HG03064 (cell line): ENCODE measurements at regions not wholly inside any gene's neighbourhood (a gene's known extent, or its start where the extent isn't known, plus 50 kb on each side); places are given as distances from the start of the nearest gene placed in this dataset.

Source experiments
- ATAC-seq: cut with Tn5 transposase; IDR thresholded peaks from one replicate; pipeline ENCODE4 v1.9.1; 2021; ENCODE audit warnings: low read depth; ENCODE audit not compliant: unreplicated experiment

DNA sequence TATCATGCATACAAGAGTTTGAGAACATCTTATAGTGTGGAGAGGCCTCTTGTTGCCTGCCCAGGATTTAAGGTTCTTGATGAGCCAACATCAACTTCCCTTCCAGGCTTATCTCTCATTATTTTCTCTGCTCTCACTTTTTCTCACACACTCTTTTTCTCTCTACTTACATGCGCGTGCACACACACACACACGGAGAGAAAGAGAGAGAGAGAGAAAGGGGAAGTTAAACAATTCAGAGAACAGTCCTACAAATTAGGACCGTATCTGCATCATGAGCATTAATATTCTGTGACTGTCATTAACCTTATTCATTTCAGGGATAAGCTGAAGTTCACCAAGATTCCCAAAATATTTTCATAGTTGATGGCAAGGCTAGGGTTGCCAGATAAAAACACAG lies 269.0 kb downstream of the ZNF621 start:
- ATAC-seq = no peak

DNA sequence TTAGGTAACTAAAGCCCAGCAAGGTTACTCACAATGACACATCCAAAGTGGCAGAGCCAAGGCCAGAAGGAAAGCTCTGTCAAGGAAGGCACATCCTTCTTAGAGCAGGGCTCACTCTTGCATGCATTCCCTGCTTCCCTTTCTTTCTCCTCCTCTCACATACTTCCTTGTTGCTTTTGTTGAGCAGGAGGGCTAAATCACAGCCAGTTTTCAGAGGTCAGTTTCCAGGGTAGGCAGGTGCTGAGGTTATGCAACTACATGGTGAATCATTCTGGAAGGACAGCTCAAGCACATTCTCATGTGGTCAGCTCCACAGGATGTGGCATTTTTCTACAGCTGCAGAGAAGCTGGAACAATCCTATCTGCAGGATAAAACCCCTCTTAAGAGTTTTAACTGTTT lies 275.6 kb downstream of the ZNF621 start:
- ATAC-seq = no peak

DNA sequence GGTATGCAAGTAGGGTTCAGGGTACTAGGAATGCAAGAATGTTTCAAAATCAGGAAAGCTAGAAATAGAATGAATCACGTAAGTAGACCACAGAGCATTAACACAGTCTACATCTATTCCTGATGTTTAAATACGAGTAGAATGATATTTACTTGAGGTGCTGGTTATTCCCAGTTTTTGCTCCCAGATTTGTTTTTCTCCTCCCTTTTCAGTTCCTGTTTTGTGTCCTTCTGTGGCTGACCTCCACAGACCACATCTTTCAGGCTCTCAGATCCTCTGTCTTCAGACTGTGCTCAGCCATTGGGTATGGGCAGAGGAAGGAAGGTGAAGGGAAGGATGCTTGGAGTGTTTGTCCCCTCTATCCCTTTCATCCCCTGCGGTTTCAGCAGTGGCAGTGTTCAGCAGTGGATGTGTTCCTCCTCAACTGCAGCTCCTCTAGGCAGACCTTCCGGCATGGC lies 276.6 kb downstream of the ZNF621 start:
- no peak for ATAC-seq

GRCh38 chr3:40803311-40803710 lies 278.6 kb downstream of the ZNF621 start:
- ATAC-seq = no peak

DNA sequence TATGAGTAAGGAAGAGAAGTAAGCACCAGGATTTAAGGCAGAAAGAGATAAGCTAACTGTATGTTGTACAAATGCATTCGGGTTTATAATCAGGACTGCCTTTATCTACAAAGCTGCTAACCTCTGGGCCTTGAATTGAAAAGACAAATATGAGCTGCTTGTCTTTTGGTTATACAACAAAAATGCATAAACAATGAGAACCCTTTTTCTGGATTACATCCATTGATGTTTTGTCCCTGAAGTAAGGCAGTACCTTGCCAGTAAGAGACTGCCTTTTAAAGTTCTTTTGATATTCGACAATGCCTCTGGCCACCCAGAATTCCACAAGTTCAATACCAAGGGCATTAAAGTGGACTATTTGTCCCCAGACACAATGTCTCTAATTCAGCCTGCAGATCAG lies 280.7 kb downstream of the ZNF621 start:
- ATAC-seq = no peak

DNA sequence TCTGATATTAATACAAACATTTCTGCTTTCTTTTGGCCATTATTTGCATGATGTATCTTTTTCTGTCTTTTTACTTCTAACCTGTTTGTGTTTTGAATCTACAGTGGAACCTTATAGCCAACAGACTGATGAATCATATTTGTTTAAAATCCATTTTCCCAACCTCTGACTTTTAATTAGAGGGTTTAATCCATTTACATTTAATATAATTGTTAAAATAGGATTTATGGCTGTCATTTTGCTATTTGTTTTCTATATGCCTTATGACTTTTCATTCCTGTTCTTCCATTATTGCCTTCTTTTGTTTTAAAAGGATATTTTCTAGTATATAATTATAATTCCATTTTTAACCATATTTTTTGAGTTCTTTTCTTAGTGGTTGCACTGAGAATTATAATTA lies 286.1 kb downstream of the ZNF621 start:
- ATAC-seq = no peak

DNA sequence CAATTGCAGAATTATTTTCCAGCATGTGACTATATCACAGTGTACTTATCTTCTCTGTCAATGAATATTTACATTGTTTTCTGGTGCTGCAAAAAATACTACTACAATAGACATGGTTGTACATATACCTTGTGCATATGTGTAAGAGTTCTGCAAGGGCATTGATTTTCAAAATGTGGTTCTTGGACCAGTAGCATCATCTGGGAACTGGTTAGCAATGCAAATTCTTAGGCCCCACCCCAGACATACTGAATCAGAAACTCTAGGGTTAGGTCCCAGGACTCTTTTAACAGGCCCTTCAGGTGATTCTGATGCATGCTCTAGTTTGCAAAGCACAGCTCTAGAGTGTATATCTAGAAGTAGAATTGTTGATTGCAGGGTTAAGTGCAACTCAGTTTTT lies 292.3 kb downstream of the ZNF621 start:
- no peak for ATAC-seq

DNA sequence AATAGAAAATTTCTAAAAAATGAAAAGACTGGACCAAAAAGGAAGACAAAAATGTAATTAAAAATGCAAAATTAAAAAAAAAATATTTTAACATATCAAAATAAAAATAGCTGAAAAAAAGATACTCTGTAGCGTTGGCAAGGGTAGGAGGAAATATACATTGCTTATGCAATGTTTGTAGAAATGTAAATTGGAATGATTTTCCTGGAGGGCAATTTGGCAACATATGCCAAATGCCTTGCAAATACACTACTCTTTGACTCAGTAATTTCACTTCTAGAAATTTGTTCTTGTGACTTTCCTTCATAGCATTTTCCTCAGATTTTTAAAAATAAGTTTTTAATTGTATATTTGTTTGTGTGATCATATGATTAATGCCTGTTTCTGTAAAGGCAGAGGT lies 296.6 kb downstream of the ZNF621 start:
- no peak for ATAC-seq

GRCh38 chr3:40827226-40827625 lies 302.5 kb downstream of the ZNF621 start:
- ATAC-seq = no peak

DNA sequence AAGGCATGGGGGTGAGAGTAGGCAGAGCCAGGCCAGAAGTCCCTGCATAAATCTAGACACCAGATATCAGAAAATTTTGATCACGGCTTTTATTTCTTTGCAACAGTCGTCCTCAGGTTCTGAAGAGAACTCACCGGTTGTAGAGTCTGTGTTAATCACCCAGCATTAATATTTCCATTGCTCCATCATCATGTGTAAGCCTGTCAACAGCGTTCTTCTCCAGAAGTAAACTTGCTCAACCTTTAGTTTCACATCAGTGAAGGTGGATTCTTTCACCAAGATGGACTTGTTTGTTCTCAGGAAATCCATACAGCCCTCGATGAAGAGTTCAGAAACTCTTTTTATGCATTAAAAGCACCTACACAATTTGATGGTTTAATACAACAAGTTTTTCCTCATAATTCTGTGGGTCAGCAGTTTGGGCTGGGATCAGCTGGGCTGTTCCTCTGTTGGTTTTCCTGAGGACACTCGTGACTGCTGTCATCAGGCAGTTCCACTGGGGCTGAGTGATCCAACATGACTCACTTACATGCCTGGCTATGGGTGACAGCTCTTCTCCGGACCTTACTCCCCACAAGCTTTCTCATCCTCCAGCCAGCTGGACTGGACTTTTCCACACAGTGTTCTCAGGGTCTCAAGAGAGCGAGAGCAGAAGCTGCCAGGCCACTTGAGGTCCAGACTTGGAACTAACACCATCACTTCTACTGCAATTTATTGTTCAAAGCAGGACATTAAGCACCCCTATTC lies 303.4 kb downstream of the ZNF621 start:
- no peak for ATAC-seq

GRCh38 chr3:40828741-40829415 lies 304.1 kb downstream of the ZNF621 start:
- no peak for ATAC-seq

DNA sequence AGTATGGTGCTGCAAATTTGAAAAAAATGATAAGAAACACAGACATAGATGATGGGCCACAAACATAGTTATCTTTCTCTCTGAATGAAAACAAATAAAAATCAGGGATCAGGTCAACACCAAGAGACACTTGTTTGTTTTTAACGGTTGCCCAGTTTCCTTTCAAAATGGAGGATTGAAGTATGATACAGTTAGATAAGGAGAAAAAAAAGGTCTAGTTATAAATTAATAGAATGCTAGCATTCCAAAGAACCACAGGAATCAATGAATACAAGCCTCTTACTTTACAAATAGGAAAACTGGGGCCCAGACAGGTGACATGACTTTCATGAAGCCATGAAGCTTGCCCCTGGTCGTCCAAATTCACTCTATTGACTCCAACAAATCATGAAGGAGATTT lies 305.1 kb downstream of the ZNF621 start:
- ATAC-seq = no peak

GRCh38 chr3:40837300-40837699 lies 312.5 kb downstream of the ZNF621 start:
- ATAC-seq = no peak

DNA sequence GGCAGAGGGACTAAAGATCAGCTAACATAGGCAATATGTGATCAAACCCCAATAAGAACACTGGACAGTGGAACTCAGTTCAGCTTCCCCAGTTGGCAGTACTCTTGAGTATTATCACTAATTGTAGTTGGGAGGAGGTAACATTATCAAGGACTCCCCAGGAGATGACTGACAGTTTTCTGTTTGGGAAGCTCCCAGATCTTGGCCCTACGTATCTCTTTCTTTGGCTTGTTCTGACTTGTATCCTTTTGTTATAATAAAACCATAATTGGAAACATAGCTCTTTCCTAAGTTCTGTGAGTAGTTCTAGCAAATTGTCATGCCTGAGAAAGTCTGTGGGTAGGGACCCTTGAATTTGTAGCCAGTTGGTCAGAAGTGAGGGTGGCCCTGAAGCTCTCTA lies 316.4 kb downstream of the ZNF621 start:
- no peak for ATAC-seq

DNA sequence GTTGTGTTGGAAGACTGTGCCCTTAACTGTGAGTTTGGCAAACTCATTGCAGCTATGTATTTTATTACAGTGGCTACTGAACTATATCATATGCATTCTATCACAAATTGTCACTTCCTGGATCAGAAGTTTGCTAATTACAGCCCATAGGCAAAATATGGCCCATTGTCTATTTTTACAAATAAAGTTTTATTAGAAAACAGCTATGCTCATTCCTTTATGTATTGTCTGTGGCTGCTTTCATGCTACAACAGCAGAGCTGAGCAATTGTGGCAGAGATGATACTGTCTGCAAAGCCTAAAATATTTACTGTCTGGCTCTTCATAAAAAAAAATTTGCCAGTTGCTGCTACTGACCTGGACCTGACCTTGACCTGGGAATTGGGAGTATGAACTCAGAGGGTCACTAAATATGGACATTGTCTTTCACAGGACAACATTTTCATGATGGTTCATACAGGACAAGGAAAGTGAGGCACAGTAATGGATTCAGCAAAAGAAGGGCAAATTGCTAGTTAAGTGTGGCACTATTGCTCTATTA lies 316.9 kb downstream of the ZNF621 start:
- no peak for ATAC-seq

- ATAC-seq = no peak
Observed at GRCh38 chr3:40842714-40843113, 318.0 kb downstream of the ZNF621 start.

DNA sequence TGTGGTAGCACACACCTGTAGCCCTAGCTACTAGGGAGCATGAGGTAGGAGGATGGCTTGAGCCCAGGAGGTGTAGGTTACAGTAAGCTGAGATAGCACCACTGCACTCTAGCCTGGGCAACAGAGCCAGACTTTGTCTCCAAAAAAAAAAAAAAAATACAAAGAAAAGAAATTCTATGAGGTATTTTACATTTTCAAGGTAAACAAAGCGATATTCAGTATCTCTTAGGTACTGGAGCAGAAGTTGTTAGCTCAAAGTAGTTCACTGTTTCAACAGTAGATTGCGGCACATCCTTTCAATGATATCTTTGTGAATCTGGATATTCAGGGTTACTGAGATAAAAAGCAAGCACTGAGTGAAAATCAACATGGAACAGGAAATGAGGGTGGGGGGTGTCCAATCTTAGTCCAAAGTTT lies 318.5 kb downstream of the ZNF621 start:
- ATAC-seq = no peak

- ATAC-seq = no peak
Observed at GRCh38 chr3:40843851-40844548, 319.2 kb downstream of the ZNF621 start.

DNA sequence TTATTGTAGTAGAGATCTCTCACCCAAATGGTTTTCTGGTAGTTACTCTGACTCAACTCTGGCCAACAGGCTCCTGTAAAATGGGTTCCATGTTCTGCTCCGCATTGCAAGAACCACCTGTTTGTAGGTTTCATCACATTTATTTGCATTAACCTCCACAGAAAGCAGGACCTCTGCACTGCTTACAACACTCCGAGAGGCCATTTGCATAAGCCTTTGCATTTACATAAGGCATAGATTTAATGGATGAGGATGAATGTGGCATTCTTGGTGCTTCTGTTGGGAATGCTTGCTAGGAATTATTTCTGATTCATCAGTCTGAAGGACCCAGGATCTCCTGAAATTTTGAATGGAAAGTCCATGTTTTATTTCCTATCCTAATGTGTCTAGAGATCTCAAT lies 320.1 kb downstream of the ZNF621 start:
- no peak for ATAC-seq

GRCh38 chr3:40845447-40845846 lies 320.7 kb downstream of the ZNF621 start:
- ATAC-seq = no peak

DNA sequence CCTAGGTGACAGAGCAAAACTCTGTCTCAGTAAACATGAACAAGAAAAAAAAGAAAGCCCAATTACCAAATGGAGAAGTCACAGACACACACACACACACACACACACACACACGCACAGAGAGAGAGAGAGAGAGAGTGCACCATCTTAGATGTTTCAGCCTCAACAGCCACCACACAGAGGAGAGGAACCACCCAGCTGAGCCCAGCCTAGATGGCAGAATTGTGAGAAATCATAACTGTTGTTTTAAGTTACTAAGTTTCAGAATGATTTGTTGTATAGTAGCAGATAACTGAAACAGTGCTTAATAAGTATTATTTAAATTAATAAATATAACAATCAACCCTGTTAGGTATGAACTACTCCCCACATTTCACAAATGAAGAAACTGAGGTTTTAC lies 321.2 kb downstream of the ZNF621 start:
- ATAC-seq = no peak
